Stomach (tissue), 4 donors: ENCODE measurements at regions not wholly inside any gene's neighbourhood (a gene's known extent, or its start where the extent isn't known, plus 50 kb on each side); places are given as distances from the start of the nearest gene placed in this dataset.

Experiments
- CTCF ChIP-seq, 7 experiments: fragments of 450-650 bp in 4 of 7; fragments of 200-600 bp in 3 of 7; sonication (generic) in 3 of 7; IDR thresholded peaks; one replicate each; pipeline ENCODE4 v1.5.1; 2016 to 2019; ENCODE audit warnings: antibody characterized with exemption in 7 of 7, control low read depth in 2 of 7, mild to moderate bottlenecking in 1 of 7
- POLR2A ChIP-seq, 4 donors: fragments of 450-650 bp; IDR thresholded peaks; one replicate each; pipeline ENCODE4 v1.6.1; 2016; ENCODE audit warnings: antibody characterized with exemption in 4 of 4, control low read depth in 2 of 4, mild to moderate bottlenecking in 1 of 4, moderate library complexity in 1 of 4

GRCh38 chr3:77887611-77888010, 847.7 kb downstream of the ROBO2 start:
- TF ChIP-seq CTCF (IDR thresholded peaks at IDR 0.05) (no peak), POLR2A (IDR thresholded peaks at IDR 0.05) (no peak)
